COR-L47 (cell line): ENCODE measurements at regions not wholly inside any gene's neighbourhood (a gene's known extent, or its start where the extent isn't known, plus 50 kb on each side); places are given as distances from the start of the nearest gene placed in this dataset.

Source experiments
- DNase-seq: peaks from one replicate; lab custom pipeline; 2025; lab: John Stamatoyannopoulos, UW

GRCh38 chr4:10203851-10204250 is 87.3 kb upstream of the WDR1 start:
- no peak for DNase-seq

DNA sequence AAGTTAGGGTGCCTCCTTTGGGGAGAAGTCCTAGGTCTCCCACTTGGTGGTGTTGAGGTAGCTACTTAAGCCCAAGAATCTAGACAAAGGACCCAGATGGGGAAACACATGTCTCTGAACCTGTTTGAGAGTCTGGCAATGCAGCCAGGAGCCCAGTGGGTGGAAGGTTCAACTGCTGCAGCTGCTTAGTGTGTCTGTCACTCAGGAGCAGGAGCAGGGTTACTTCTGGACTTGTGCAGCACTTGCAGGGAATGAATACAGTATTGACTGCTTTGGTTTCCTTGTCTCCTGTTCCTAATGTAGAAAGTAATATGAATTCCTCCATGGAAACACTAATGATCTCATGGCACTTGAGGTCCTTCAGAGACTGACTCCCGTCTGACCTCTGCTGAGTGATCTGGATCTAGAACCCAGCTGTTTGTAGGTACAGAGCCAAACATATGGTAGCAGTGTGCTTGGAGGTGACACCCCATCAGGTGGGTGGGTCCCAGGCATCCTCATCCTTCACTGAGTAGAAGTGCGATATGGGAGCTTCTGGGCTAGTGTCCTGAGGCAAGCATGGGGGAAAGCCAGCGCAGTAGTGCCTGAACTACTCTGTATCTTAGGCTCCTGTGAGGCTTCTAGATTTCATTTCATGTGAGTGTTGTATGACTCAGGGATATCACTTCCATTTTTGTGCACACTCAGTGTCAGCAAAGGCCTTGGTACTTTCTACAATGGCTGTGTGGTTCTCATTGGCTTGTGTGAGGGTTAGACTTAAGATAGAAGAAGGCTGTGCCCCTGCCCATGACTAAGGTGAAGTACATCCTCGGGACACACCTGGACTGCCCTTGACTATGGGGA is 85.0 kb upstream of the WDR1 start:
- DNase-seq, result no peak

DNA sequence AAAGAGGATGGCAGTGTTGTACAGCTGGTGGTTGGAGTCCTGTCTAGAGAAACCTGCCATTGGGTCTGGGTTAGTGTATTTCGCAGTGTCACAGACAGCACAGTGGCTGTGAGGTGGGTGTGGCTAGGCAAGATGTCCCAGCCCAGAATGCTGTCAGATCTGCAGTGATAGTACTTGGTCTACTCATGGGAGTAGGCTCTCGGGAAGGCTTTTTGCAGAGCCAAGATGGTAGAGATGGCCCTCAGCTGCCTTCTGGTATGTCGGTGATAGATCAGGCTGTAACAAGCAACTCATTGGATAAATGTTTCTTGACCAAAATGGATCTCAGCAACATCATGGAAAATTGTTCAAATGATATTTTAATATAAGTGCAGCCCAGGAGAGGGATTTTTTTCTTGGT is 84.3 kb upstream of the WDR1 start:
- DNase-seq, result no peak

GRCh38 chr4:10198365-10198764 is 81.8 kb upstream of the WDR1 start:
- DNase-seq, result no peak

DNA sequence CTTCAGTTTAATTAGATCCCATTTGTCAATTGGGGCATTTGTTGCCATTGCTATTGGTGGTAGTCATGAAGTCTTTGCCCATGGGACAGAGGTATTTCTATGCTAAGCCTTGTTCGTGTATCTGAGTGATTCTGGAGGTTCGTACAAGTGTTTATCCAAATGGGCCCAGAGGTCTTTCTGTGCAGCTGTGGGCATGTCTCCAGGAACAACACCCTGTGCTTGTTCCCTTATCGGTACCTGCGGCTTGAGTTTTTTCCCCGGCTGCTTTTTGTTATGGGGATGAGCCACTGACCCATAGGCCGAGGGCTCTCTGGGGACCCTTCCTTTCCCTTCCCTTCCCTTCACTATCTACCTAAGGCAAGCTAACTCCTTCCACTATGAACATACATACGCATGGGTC is 81.4 kb upstream of the WDR1 start:
- DNase-seq, result no peak

GRCh38 chr4:10196191-10196590 is 79.6 kb upstream of the WDR1 start:
- DNase-seq, result no peak

GRCh38 chr4:10192331-10192730 is 75.7 kb upstream of the WDR1 start:
- no peak for DNase-seq

DNA sequence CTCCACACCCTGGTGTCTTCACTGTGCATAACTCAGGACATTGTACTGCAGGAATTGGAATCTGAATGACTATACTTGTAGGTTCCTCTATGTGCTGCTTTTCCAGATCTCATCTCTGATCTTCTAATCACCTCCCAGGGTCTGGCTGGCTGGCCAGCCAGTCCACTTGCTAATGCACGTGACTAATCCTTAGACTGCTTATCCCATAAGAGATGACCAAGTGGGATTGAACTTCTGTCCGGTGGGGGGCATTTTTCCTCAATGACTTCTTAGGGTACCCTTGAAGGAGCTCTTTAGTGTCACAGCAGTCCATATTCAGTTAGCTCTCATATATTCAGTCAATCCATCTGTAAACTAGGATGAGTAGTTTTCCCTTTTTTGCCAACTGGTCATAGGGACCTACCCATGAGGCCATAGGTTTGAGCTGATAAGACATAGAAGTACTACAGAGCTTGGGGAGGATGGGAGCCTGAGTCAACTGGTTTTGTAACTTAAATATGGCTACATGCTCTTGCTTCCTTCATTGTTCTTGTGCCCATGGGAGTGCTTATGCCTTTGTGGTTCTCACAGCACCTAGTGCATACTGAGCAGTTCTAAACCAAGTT is 71.9 kb upstream of the WDR1 start:
- DNase-seq, result no peak

- DNase-seq, result no peak
These were observed 69.9 kb upstream of the WDR1 start for GRCh38 chr4:10186228-10187214.

GRCh38 chr4:10185518-10186227 is 69.1 kb upstream of the WDR1 start:
- DNase-seq, result no peak

DNA sequence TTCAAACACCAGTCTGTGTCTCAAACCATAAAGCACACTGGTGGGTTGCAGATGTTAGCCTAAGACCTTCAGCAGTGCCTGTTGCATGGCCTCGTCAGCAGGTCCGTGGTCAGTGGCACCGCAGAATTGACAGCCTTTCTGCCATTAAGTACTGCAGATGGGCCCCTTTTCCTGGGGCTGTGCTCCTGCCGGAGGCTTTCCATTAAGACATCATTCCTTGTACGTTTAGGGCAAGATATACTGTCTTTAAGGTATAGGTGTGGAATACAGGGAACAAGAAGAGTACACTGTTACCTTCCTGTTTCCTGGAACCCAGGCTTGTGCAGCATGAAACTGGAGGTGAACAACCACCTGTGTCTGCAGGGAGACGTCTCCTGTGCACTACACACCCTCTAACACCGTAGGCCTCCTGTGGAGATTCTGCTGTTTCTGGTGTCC is 67.9 kb upstream of the WDR1 start:
- DNase-seq, result no peak

GRCh38 chr4:10184041-10184440 is 67.4 kb upstream of the WDR1 start:
- no peak for DNase-seq

DNA sequence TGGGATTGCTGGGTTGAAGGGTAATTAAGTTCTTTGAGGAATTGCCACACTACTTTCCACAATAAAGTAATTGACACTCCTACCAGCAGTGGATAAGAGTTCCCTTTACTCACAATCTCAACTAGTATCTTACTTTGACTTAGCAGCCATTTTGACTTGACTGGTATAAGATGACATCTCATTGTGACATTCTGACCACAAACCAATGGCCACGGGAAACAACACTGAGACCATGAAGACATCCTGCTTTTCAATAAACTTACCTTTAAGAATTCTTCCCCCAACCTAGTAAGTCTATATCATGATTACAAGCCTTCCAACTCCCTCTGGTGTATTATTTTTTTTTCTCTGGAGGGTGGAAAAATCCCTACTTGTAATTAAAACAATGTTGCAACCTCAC is 66.9 kb upstream of the WDR1 start:
- DNase-seq, result no peak

GRCh38 chr4:10182446-10183424 is 66.1 kb upstream of the WDR1 start:
- no peak for DNase-seq

- DNase-seq, result no peak
These were observed 65.3 kb upstream of the WDR1 start for GRCh38 chr4:10181745-10182445.

GRCh38 chr4:10180927-10181744 is 64.5 kb upstream of the WDR1 start:
- no peak for DNase-seq

DNA sequence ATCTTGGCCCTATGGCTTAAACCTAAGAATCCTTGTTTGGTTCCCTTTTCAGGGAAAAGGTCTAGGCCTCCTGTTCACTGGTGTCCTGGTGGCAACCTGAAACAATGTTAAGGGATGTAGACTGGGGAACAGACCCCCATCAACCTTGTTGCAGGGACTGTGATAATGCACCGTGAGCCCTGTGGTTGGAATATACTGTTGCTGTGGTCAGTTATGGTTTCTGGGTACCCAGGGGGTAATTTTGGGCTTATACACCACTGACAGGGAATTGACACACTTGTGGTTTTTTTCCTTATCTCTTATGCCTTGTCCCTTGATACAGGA is 64.0 kb upstream of the WDR1 start:
- DNase-seq, result no peak

GRCh38 chr4:10179957-10180602 is 63.5 kb upstream of the WDR1 start:
- DNase-seq, result no peak

GRCh38 chr4:10178763-10179162 is 62.2 kb upstream of the WDR1 start:
- DNase-seq, result no peak
